SHP77 treated with DMSO at 0.1 percent for 48 hours (cell line): ENCODE measurements at regions not wholly inside any gene's neighbourhood (a gene's known extent, or its start where the extent isn't known, plus 50 kb on each side); places are given as distances from the start of the nearest gene placed in this dataset.

ENCODE experiments used
- DNase-seq: peaks from one replicate; lab custom pipeline; 2025; lab: John Stamatoyannopoulos, UW

DNA sequence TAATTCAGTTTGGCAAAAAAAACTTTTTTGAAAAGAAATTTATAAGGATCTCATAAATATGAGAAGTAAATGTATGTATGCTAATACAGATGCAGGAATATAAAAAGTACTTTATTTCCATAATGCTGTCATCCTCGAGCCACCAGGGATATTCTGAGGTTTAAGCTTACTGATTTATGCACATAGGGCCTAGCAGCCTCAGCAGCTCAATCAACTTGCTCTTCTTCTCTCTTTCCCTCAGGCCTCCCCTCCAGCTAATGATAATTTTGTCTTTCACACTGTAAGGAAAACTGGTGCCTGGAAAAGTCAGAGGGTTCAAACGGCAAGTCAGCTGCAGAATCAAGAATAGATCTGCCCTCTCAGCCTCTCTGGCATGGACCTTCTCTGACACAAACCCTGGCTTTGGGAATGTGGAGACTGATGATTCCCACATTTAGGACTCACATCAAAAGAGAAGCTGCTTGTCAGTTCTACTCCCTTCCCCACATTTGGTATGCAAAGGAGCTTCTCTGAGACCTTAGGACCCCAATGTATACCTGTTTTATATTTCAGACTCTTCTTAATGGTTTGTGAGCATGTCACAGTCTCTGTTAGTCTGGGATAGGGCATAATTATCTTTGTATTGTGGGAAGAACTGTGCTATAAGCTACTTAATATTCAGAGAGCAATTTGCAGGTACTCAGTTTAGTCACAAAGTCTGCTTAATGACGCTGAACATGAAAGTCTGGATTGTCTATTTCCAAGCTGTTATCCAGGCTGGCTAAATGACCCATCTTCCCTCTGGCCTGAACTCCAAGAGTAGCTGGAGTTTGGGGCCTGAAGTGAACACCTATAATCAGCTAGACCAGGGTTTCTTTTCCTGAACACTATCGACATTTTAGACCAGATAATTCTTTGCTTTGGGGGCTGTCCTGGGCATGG, 52.1 kb upstream of the DIPK1A start:
- no peak for DNase-seq

DNA sequence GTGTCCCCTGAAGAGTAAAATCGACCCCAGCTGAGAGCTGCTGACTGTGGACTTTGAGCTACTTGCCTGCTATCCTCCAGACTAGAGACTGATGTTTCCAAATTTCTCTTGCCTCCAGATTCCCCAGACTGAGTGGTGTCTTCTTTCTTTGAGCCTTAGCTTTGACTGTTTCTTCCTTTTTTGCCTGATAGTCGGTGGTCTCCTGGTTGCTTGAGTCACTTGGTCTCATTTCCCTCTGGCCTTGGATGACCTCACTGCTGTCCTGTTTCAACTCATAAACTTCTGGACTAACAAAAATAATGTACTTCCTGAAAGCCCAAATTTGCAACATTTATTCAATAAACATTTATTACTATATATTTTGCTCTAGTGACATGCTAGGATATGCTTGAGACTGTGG, 52.9 kb upstream of the DIPK1A start:
- no peak for DNase-seq

DNA sequence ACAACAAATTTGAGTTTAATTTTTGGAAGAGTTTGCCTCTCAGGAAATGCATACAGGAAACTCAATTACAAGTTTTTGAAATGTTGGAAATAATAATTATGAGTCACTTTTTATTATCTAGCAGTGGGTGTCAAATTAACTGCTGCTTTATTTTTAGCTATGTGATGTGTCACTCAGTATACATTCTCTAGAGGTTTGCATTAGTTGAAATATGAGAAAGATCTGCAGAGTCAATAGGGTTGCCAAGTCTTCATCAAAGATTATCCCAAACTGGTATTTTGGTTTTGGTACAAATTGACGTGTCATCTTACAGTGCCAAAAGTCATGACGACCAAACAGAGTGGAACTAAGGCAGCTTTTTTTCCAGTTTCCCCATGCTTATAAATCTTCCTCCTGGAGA, 54.3 kb upstream of the DIPK1A start:
- peak; percentile 8 for DNase-seq

DNA sequence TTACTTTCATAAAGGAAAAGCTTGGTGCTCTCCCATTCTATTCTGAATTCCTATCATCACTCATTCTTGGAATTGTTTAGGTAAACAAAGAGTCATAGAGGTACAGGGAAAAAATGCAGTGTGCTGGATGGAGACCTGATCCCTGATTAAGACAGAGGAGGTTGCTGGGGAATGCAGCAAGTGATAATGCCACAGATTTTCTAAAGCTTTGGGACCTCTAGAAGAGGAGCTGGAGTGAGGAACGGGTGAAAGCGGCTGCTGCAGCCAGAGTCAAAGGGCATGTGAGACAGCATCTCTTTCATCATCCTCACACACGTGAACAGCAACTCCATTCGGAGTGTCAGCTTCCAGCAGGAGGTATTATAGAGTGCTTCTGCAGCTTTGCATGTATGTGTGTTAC, 54.9 kb upstream of the DIPK1A start:
- DNase-seq, result no peak

DNA sequence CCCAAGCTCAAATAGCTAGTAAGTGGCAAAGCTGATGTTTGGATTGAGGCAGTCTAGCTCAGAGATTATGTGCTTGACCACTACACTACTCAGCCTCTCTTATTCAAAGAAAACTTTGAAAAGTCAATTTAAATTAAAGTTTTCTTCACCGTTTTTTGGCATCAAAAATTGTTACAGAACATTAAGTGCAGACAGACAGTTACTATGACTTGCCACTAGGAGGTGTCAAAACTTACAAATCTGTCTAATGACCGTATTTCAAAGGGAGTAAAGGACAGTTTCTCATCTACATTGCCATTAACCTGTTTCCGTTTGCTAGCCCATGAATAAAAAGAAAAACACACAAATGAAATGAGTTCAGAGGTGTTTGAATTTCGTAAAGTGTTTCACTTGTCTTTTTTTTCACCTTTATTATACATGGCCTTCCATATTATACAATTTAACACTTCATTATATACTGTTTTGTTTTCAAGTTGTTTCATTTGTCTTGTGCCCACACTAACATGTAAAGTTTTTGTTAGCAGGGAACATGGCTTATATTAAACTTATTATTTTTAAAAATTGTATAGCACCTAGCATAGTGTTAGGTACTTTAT, 57.4 kb upstream of the MTF2 start:
- DNase-seq, result peak; percentile 17

DNA sequence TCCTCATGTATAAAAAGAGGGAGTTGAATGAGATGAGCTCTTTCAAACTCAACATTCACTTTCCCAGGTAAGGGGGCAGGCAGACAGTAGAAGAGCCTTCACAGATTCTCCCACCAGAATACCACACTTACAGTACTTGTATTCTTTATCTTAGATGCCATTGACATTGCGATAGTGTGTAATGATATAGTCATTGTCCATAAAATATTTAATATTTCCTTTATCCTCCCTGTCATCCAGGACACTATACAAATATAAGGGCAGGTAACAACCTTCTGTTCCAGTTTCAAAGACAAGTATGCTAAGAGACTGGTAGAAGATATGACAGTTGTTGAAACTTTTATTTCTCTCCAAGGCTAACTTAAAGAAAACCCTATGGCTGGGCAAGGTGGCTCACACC, 56.5 kb upstream of the MTF2 start:
- no peak for DNase-seq

DNA sequence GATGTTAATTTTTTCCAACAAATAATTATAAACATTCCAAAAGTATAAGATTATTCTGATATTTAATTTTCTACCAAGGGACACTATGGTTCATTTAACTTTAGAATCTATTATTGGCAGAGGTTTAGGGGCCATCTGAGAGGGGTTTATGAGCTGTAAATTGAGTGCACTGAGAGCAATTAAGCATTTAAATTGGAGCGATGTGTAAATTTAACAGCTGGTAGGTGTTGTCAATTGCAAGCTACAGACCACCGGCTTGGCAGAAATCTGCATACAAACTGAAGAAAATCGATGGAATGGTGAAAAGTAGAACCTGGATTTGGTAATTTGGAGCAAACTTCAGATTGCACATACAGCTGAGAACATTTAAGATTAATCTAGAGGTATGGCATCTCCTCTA, 55.8 kb upstream of the MTF2 start:
- no peak for DNase-seq

DNA sequence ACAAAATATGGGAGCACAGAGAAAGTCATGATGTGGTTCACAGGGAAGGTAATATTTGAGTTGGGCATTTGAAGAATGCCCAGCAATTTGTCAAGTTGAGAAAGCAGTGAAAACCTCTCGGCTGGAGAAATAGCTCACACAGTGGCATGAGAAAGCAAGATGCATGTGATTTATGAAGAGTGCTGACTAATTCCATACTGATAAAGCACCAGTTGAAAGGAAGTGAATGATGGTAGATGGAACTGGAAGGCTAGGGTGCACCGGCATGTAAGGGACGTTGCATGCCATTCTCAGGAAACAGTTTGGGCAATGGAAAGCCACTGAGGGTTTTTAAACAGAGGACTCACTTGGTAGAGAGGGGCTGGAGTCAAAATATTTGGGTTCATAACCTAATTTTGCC, 53.5 kb upstream of the MTF2 start:
- no peak for DNase-seq

DNA sequence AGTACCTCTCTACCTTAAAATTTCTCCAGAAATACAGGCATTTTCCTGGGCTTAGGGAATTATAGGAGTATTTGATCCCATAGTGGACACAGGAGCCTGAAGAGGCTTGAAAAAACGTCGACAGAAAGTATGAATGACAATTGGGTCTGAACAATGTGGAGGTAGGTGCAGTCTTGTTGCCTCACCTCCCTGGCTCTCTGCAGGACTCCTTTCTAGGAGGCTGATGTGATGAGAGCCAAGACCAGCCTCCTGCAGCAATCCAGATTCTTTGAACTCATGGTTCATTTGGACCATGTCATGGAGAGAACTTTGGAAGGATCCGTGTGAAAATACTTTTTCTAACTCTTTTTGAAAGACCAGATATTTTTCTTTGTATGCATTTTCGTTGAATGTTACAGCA, 50.5 kb upstream of the MTF2 start:
- DNase-seq, result no peak
